ENCODE measurements at regions not wholly inside any gene's neighbourhood (a gene's known extent, or its start where the extent isn't known, plus 50 kb on each side); places are given as distances from the start of the nearest gene placed in this dataset.

GRCh38 chrX:12021698-12022097 lies 116.6 kb upstream of the FRMPD4 start:
- no peak for TF ChIP-seq FOXP4 (CRISPR knock-in tag; IDR thresholded peaks at IDR 0.05)
- TF ChIP-seq SMARCE1 (IDR thresholded peaks at IDR 0.05; ENCODE audit: borderline replicate concordance), result no peak
- no peak for TF ChIP-seq POLR2A (IDR thresholded peaks at IDR 0.05; ENCODE audit: insufficient read depth in 1 of 2, low read depth in 2 of 2, low read length in 2 of 2)
- no peak for TF ChIP-seq ZFP91 (CRISPR knock-in tag; IDR thresholded peaks at IDR 0.05; ENCODE audit: borderline replicate concordance)
- no peak for TF ChIP-seq BRD4 (CRISPR knock-in tag; IDR thresholded peaks at IDR 0.05)
- TF ChIP-seq CTCF (CRISPR knock-in tag; IDR thresholded peaks at IDR 0.05), result no peak

Measured in HepG2 (cell line).